HEK293 (cell line): ENCODE measurements at regions not wholly inside any gene's neighbourhood (a gene's known extent, or its start where the extent isn't known, plus 50 kb on each side); places are given as distances from the start of the nearest gene placed in this dataset.

Source experiments
- PRDM2 ChIP-seq: fragments of 450-650 bp; formaldehyde crosslinking; IDR thresholded peaks from 2 replicates; pipeline ENCODE4 v1.5.1; 2016; ENCODE audit warnings: missing biosample characterization, missing genetic modification characterization, borderline replicate concordance
- REST ChIP-seq: fragments of 450-650 bp; formaldehyde crosslinking; IDR thresholded peaks from 2 replicates; pipeline ENCODE4 v1.5.1; 2016; ENCODE audit warnings: missing biosample characterization, missing genetic modification characterization
- ZBTB20 ChIP-seq: fragments of 450-650 bp; formaldehyde crosslinking; IDR thresholded peaks from 2 replicates; pipeline ENCODE4 v1.5.1; 2016; ENCODE audit warnings: missing biosample characterization, missing genetic modification characterization

GRCh38 chr4:28435314-28435713 is 1574.7 kb downstream of the STIM2 start:
- TF ChIP-seq REST (tag by site-specific recombination) (no peak), ZBTB20 (tag by site-specific recombination) (no peak), PRDM2 (tag by site-specific recombination) (no peak)
